Suprapubic skin (tissue), 4 donors: ENCODE measurements at regions not wholly inside any gene's neighbourhood (a gene's known extent, or its start where the extent isn't known, plus 50 kb on each side); places are given as distances from the start of the nearest gene placed in this dataset.

Experiments
- EP300 ChIP-seq: sonication (generic); formaldehyde crosslinking; IDR thresholded peaks from one replicate; pipeline ENCODE4 v1.6.1; 2017; ENCODE audit warnings: antibody characterized with exemption
- POLR2A ChIP-seq, 2 donors: fragments of 450-650 bp; IDR thresholded peaks; one replicate each; pipeline ENCODE4 v1.6.1; 2017; ENCODE audit warnings: antibody characterized with exemption in 2 of 2, mild to moderate bottlenecking in 2 of 2, moderate library complexity in 2 of 2
- POLR2AphosphoS5 ChIP-seq, 3 donors: sonication (generic); formaldehyde crosslinking; IDR thresholded peaks; one replicate each; pipeline ENCODE4 v1.6.1; 2017; ENCODE audit warnings: antibody characterized with exemption in 3 of 3
- TF ChIP-seq, protein P1 (sequence below), 2 donors: fragments of 200-600 bp in 1 of 2; fragments of 450-650 bp in 1 of 2; sonication (generic) in 1 of 2; IDR thresholded peaks; one replicate each; pipeline ENCODE4 v1.5.1; 2016 to 2019; ENCODE audit warnings: antibody characterized with exemption in 2 of 2, mild to moderate bottlenecking in 1 of 2, moderate library complexity in 1 of 2

DNA sequence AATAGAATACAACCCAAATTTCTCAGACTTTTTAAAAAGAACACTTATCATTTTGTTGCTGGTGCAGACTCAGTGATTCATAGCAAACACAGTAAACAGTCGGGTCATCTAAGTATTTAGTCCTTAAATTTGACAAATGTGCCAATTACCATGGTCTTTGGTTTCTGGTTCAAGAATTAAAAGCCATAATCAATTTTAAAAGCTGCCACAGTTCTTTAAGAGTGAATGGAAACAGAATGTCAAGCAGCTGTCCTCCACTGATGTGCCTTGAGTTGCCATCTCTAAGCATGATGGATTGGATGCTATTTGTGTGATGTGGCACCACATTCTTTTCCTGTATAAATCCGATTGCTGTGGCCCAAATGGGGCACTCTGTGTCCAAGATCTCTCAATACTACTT lies 67.2 kb upstream of the MLIP start:
- TF ChIP-seq POLR2A (IDR thresholded peaks at IDR 0.05): no peak
- TF ChIP-seq, protein P1, sequence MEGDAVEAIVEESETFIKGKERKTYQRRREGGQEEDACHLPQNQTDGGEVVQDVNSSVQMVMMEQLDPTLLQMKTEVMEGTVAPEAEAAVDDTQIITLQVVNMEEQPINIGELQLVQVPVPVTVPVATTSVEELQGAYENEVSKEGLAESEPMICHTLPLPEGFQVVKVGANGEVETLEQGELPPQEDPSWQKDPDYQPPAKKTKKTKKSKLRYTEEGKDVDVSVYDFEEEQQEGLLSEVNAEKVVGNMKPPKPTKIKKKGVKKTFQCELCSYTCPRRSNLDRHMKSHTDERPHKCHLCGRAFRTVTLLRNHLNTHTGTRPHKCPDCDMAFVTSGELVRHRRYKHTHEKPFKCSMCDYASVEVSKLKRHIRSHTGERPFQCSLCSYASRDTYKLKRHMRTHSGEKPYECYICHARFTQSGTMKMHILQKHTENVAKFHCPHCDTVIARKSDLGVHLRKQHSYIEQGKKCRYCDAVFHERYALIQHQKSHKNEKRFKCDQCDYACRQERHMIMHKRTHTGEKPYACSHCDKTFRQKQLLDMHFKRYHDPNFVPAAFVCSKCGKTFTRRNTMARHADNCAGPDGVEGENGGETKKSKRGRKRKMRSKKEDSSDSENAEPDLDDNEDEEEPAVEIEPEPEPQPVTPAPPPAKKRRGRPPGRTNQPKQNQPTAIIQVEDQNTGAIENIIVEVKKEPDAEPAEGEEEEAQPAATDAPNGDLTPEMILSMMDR (IDR thresholded peaks at IDR 0.05): no peak
- TF ChIP-seq POLR2AphosphoS5 (IDR thresholded peaks at IDR 0.05): no peak
- TF ChIP-seq EP300: no peak
